ENCODE measurements at regions not wholly inside any gene's neighbourhood (a gene's known extent, or its start where the extent isn't known, plus 50 kb on each side); places are given as distances from the start of the nearest gene placed in this dataset.

DNA sequence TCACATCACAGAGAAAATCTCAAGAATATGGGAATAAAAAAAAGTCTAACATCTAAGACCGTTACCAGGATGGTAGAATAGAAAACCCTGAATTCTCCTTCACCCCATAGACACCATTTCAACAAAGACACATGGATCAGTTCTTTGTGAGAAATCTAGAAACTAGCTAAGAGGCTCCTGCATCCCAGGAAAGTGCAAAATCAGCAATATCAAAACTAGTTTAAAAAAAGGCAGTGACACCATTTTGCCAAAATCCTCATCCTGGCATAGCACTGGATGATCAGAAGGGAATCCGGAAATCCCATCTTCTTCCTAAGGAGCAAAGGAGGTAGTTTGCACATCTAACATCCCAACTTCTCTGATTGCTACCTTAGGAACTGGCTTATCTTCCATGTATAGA is 88.9 kb upstream of the MAGEE2 start:
- TF ChIP-seq YY1 (IDR thresholded peaks at IDR 0.05; ENCODE audit: low read depth) (no peak), CREB1 (IDR thresholded peaks at IDR 0.05; ENCODE audit: low read depth) (no peak), NFIC (IDR thresholded peaks at IDR 0.05) (no peak), TEAD4 (IDR thresholded peaks at IDR 0.05) (no peak), TCF12 (IDR thresholded peaks at IDR 0.05; ENCODE audit: low read depth) (no peak)
- TF ChIP-seq, protein P1, sequence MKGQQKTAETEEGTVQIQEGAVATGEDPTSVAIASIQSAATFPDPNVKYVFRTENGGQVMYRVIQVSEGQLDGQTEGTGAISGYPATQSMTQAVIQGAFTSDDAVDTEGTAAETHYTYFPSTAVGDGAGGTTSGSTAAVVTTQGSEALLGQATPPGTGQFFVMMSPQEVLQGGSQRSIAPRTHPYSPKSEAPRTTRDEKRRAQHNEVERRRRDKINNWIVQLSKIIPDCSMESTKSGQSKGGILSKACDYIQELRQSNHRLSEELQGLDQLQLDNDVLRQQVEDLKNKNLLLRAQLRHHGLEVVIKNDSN (IDR thresholded peaks at IDR 0.05), result no peak

DNA sequence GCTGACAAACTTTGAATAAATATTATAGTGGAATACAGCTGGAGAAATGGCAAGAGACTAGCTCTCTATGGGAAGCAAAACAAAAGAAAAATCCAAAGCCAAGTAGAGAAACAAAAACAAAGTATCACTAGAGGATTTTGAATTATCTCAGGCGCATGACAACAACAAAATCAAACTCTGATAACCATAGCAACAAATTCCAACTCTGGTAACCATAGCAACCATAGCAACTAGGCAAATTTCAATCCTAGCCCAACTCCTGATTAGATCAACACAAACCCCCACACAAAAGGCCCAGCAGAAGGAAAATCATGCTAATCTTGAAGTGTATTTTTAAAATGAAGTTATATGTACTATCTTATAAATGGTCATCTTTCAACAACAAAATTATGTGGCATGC is 98.4 kb upstream of the MAGEE2 start:
- no peak for TF ChIP-seq ZBTB7A (IDR thresholded peaks at IDR 0.05; ENCODE audit: low read depth)
- no peak for TF ChIP-seq RAD21 (IDR thresholded peaks at IDR 0.05; ENCODE audit: low read depth)
- TF ChIP-seq EP300 (IDR thresholded peaks at IDR 0.05; ENCODE audit: borderline replicate concordance), result no peak
- TF ChIP-seq, protein P2, sequence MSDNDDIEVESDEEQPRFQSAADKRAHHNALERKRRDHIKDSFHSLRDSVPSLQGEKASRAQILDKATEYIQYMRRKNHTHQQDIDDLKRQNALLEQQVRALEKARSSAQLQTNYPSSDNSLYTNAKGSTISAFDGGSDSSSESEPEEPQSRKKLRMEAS (IDR thresholded peaks at IDR 0.05), result no peak
- TF ChIP-seq CEBPB (IDR thresholded peaks at IDR 0.05), result no peak
- TF ChIP-seq FOXM1 (IDR thresholded peaks at IDR 0.05; ENCODE audit: borderline replicate concordance, low read depth), result no peak
- no peak for TF ChIP-seq TEAD4 (IDR thresholded peaks at IDR 0.05)
- no peak for TF ChIP-seq CREB1 (IDR thresholded peaks at IDR 0.05; ENCODE audit: low read depth)

DNA sequence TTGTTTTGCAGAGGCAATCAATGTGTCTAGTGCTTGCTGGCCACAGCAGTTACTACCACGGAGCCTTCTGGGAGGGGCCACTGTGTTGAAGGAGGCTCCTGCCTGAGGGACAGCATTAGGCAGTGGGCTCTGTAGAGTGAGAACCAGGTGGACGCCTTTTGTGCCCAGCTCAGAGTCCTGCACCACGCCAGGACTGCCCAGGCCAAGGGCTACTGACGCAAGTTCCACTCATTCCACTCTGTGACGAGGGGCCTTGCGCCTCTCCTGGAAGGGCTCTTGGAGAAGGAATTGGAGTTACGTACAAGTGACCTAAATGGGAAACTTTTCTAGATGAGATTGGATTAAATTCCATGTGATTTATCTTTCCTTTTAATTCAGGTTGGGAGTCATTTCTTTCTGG is 102.8 kb upstream of the MAGEE2 start:
- TF ChIP-seq TCF12 (IDR thresholded peaks at IDR 0.05; ENCODE audit: low read depth) (no peak), FOXM1 (IDR thresholded peaks at IDR 0.05; ENCODE audit: borderline replicate concordance, low read depth) (no peak), YY1 (IDR thresholded peaks at IDR 0.05; ENCODE audit: low read depth) (no peak), RAD21 (IDR thresholded peaks at IDR 0.05; ENCODE audit: low read depth) (no peak), TAF1 (IDR thresholded peaks at IDR 0.05; ENCODE audit: low read depth) (no peak), CREB1 (IDR thresholded peaks at IDR 0.05; ENCODE audit: low read depth) (no peak), CEBPB (IDR thresholded peaks at IDR 0.05) (no peak), ZBTB7A (IDR thresholded peaks at IDR 0.05; ENCODE audit: low read depth) (no peak), TEAD4 (IDR thresholded peaks at IDR 0.05) (no peak), EGR1 (IDR thresholded peaks at IDR 0.05) (no peak)
- TF ChIP-seq, protein P2 (IDR thresholded peaks at IDR 0.05), result no peak
- TF ChIP-seq, protein P1 (IDR thresholded peaks at IDR 0.05), result no peak

DNA sequence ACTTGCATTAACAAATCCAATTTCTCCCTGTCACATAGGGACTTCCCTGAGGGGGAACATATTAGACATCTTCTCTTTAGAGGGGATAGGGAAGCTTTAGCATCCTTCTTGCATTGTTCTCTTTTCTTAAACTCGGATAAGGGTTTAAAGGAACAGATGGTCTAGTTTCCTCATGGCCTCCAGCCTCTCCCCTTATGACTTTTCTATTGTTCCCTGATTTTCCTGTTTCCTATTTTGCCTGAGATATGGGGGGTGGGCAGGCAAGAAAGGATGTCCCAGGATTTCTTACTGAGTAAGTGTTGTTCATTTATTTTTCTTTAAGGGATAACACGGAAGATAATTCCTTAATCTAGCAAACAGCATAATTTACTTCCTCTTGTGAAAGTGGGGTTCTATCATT is 107.7 kb upstream of the MAGEE2 start:
- TF ChIP-seq ZBTB7A (IDR thresholded peaks at IDR 0.05; ENCODE audit: low read depth), result no peak
- TF ChIP-seq, protein P3, sequence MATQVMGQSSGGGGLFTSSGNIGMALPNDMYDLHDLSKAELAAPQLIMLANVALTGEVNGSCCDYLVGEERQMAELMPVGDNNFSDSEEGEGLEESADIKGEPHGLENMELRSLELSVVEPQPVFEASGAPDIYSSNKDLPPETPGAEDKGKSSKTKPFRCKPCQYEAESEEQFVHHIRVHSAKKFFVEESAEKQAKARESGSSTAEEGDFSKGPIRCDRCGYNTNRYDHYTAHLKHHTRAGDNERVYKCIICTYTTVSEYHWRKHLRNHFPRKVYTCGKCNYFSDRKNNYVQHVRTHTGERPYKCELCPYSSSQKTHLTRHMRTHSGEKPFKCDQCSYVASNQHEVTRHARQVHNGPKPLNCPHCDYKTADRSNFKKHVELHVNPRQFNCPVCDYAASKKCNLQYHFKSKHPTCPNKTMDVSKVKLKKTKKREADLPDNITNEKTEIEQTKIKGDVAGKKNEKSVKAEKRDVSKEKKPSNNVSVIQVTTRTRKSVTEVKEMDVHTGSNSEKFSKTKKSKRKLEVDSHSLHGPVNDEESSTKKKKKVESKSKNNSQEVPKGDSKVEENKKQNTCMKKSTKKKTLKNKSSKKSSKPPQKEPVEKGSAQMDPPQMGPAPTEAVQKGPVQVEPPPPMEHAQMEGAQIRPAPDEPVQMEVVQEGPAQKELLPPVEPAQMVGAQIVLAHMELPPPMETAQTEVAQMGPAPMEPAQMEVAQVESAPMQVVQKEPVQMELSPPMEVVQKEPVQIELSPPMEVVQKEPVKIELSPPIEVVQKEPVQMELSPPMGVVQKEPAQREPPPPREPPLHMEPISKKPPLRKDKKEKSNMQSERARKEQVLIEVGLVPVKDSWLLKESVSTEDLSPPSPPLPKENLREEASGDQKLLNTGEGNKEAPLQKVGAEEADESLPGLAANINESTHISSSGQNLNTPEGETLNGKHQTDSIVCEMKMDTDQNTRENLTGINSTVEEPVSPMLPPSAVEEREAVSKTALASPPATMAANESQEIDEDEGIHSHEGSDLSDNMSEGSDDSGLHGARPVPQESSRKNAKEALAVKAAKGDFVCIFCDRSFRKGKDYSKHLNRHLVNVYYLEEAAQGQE (IDR thresholded peaks at IDR 0.05; ENCODE audit: low read depth), result no peak
- TF ChIP-seq TEAD4 (IDR thresholded peaks at IDR 0.05), result no peak
- no peak for TF ChIP-seq TAF1 (IDR thresholded peaks at IDR 0.05; ENCODE audit: low read depth)
- TF ChIP-seq, protein P2 (IDR thresholded peaks at IDR 0.05), result no peak
- no peak for TF ChIP-seq YY1 (IDR thresholded peaks at IDR 0.05; ENCODE audit: low read depth)
- TF ChIP-seq FOXM1 (IDR thresholded peaks at IDR 0.05; ENCODE audit: borderline replicate concordance, low read depth), result no peak
- no peak for TF ChIP-seq NFIC (IDR thresholded peaks at IDR 0.05)

DNA sequence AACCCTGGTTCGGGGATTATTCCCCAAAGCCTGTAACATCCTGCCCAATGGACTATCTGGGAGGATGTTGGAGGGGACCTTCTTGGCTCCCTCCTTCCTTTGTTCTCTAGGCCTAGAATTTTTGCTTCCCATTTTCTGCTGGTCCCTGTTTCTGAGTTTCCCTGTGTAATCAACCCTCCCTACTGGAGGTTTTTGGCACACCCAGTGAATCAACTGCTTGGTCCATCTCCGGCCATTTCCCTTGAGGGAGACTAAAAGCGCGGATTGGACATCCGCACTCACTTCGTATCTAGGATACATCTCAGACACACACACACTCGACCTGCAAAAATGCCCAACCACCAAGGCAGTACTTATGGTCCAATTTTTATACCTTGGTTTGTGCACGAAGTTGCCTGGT is 108.2 kb upstream of the MAGEE2 start:
- TF ChIP-seq EGR1 (IDR thresholded peaks at IDR 0.05) (no peak), TEAD4 (IDR thresholded peaks at IDR 0.05) (no peak), FOXM1 (IDR thresholded peaks at IDR 0.05; ENCODE audit: borderline replicate concordance, low read depth) (no peak), CREB1 (IDR thresholded peaks at IDR 0.05; ENCODE audit: low read depth) (no peak), CEBPB (IDR thresholded peaks at IDR 0.05) (no peak), NFIC (IDR thresholded peaks at IDR 0.05) (no peak), EP300 (IDR thresholded peaks at IDR 0.05; ENCODE audit: borderline replicate concordance) (no peak), TCF12 (IDR thresholded peaks at IDR 0.05; ENCODE audit: low read depth) (no peak), RAD21 (IDR thresholded peaks at IDR 0.05; ENCODE audit: low read depth) (no peak), YY1 (IDR thresholded peaks at IDR 0.05; ENCODE audit: low read depth) (no peak), TAF1 (IDR thresholded peaks at IDR 0.05; ENCODE audit: low read depth) (no peak), ZBTB7A (IDR thresholded peaks at IDR 0.05; ENCODE audit: low read depth) (no peak)
- TF ChIP-seq, protein P1 (IDR thresholded peaks at IDR 0.05), result no peak
- TF ChIP-seq, protein P3 (IDR thresholded peaks at IDR 0.05; ENCODE audit: low read depth), result no peak
- TF ChIP-seq, protein P2 (IDR thresholded peaks at IDR 0.05), result no peak
